ENCODE measurements at regions not wholly inside any gene's neighbourhood (a gene's known extent, or its start where the extent isn't known, plus 50 kb on each side); places are given as distances from the start of the nearest gene placed in this dataset.

DNA sequence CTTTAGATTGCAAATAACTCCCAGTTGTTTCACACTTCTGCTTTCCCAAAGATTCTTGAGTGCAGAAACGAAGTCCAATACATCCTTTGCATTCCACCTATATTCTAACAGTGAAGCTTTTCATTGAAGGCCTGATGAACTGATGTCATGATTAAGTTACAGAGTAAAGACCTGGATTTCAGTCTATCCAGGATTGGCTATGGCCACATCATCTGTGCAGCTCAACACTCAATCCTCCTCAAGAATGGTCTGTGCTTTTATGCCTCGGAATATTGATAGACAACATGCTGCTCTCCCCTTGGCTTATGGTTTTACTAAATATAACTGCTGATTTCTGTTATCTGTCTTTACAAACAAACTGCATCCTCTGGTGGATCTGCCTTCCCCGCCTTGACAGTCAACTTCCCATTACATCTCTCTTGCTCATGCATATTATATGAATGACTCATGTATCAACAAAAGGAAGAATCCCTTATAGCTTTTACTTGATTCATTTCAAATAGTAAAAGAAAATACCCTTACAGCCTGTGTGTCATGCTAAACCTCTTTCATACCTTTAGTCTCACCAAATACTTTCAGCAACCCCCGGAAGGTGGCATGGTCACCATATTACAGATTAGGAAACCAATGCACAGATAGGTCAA lies 59.5 kb downstream of the SCN11A start:
- H3K79me2 ChIP-seq (ENCODE audit: insufficient read depth, low read length), result no peaks in the 10 kb centered on the region
- Mint-ChIP-seq H3K27me3 (ENCODE audit: low read depth in 3 of 3) (peaks cover 3 to 8% (median 5%) of the 10 kb centered on the region in 3 donors), H3K4me1 (no peaks in the 10 kb centered on the region), H3K9me3 (no peaks in the 10 kb centered on the region), H3K27ac (no peak overlapping the region), H3K4me3 (no peak overlapping the region), H3K36me3 (no peaks in the 10 kb centered on the region)
- H3K36me3 ChIP-seq (replicated peaks in 1 of 2; ENCODE audit: control insufficient read depth in 1 of 2, insufficient read depth in 2 of 2, low read length in 2 of 2), result no peaks in the 10 kb centered on the region
- no peak overlapping the region for H3K4me3 ChIP-seq (replicated peaks in 1 of 3; ENCODE audit: low read depth in 2 of 3, low read length in 3 of 3)
- no peaks in the 10 kb centered on the region for H3K27me3 ChIP-seq (ENCODE audit: control insufficient read depth in 2 of 2, insufficient read depth in 2 of 2, low read length in 2 of 2)
- 100% methylated on average over 1 of the region's 4 CpGs for WGBS (ENCODE audit: insufficient coverage)
- H3K27ac ChIP-seq (ENCODE audit: low read depth in 1 of 2, low read length in 2 of 2), result no peak overlapping the region
- TF ChIP-seq, protein P1, sequence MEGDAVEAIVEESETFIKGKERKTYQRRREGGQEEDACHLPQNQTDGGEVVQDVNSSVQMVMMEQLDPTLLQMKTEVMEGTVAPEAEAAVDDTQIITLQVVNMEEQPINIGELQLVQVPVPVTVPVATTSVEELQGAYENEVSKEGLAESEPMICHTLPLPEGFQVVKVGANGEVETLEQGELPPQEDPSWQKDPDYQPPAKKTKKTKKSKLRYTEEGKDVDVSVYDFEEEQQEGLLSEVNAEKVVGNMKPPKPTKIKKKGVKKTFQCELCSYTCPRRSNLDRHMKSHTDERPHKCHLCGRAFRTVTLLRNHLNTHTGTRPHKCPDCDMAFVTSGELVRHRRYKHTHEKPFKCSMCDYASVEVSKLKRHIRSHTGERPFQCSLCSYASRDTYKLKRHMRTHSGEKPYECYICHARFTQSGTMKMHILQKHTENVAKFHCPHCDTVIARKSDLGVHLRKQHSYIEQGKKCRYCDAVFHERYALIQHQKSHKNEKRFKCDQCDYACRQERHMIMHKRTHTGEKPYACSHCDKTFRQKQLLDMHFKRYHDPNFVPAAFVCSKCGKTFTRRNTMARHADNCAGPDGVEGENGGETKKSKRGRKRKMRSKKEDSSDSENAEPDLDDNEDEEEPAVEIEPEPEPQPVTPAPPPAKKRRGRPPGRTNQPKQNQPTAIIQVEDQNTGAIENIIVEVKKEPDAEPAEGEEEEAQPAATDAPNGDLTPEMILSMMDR (IDR thresholded peaks at IDR 0.05), result no peak
- H3K4me1 ChIP-seq (ENCODE audit: control insufficient read depth in 1 of 2, insufficient read depth in 2 of 2, low read length in 2 of 2), result no peaks in the 10 kb centered on the region
- no peak for DNase-seq
- no peaks in the 10 kb centered on the region for H3K9me3 ChIP-seq (replicated peaks in 1 of 2; ENCODE audit: control insufficient read depth in 1 of 2, insufficient read depth in 1 of 2, low read length in 2 of 2)
- H2AFZ ChIP-seq (ENCODE audit: insufficient read depth, low read depth, low read length, poor library complexity, severe bottlenecking), result no peak overlapping the region
- intact Hi-C loops (cut with micrococcal nuclease), result loop anchor here in 1 of 2 donors (10.0 kb wide), 1 partner anchor 467 kb away; no protein-coding TSS in a partner anchor
- H3K4me2 ChIP-seq (replicated peaks; ENCODE audit: extremely low read depth, low read length, poor library complexity, severe bottlenecking), result no peak overlapping the region
- no peak overlapping the region for H3K9ac ChIP-seq (ENCODE audit: insufficient read depth, low read length, poor library complexity, severe bottlenecking)
- no peaks in the 10 kb centered on the region for H4K20me1 ChIP-seq (ENCODE audit: insufficient read depth, low read length)

- Mint-ChIP-seq H3K27ac (no peak overlapping the region), H3K36me3 (no peaks in the 10 kb centered on the region), H3K9me3 (no peaks in the 10 kb centered on the region), H3K27me3 (ENCODE audit: low read depth in 3 of 3) (peaks cover 3 to 5% (median 5%) of the 10 kb centered on the region in 3 donors), H3K4me3 (no peak overlapping the region), H3K4me1 (no peaks in the 10 kb centered on the region)
- no peak for DNase-seq
- Histone ChIP-seq H3K27ac (ENCODE audit: low read depth in 1 of 2, low read length in 2 of 2) (no peak overlapping the region), H3K4me2 (replicated peaks; ENCODE audit: extremely low read depth, low read length, poor library complexity, severe bottlenecking) (no peak overlapping the region), H3K9me3 (replicated peaks in 1 of 2; ENCODE audit: control insufficient read depth in 1 of 2, insufficient read depth in 1 of 2, low read length in 2 of 2) (no peaks in the 10 kb centered on the region), H2AFZ (ENCODE audit: insufficient read depth, low read depth, low read length, poor library complexity, severe bottlenecking) (no peak overlapping the region), H3K4me3 (replicated peaks in 1 of 3; ENCODE audit: low read depth in 2 of 3, low read length in 3 of 3) (no peak overlapping the region), H3K27me3 (ENCODE audit: control insufficient read depth in 2 of 2, insufficient read depth in 2 of 2, low read length in 2 of 2) (no peaks in the 10 kb centered on the region), H3K36me3 (replicated peaks in 1 of 2; ENCODE audit: control insufficient read depth in 1 of 2, insufficient read depth in 2 of 2, low read length in 2 of 2) (no peaks in the 10 kb centered on the region), H3K79me2 (ENCODE audit: insufficient read depth, low read length) (no peaks in the 10 kb centered on the region), H4K20me1 (ENCODE audit: insufficient read depth, low read length) (no peaks in the 10 kb centered on the region), H3K9ac (ENCODE audit: insufficient read depth, low read length, poor library complexity, severe bottlenecking) (no peak overlapping the region), H3K4me1 (ENCODE audit: control insufficient read depth in 1 of 2, insufficient read depth in 2 of 2, low read length in 2 of 2) (no peaks in the 10 kb centered on the region)
- TF ChIP-seq, protein P1 (IDR thresholded peaks at IDR 0.05), result no peak
- WGBS (ENCODE audit: insufficient coverage), result no CpG with 5 or more reads among the region's 3 CpGs
- intact Hi-C loops (cut with micrococcal nuclease), result loop anchor here in 1 of 2 donors (10.0 kb wide), 1 partner anchor 466 kb away; no protein-coding TSS in a partner anchor
Measured at GRCh38 chr3:38990621-38991020, 61.1 kb downstream of the SCN11A start.

All from CD14-positive monocyte (primary cell).